22Rv1 (cell line): ENCODE measurements at regions not wholly inside any gene's neighbourhood (a gene's known extent, or its start where the extent isn't known, plus 50 kb on each side); places are given as distances from the start of the nearest gene placed in this dataset.

Experiments
- ZFX ChIP-seq: fragments of 450-650 bp; IDR thresholded peaks from 2 replicates; pipeline ENCODE4 v1.6.1; 2017; ENCODE audit warnings: antibody characterized with exemption, borderline replicate concordance
- TF ChIP-seq, protein P1 (sequence below): fragments of 450-650 bp; IDR thresholded peaks from 2 replicates; pipeline ENCODE4 v1.5.1; 2017; ENCODE audit warnings: mild to moderate bottlenecking

- TF ChIP-seq, protein P1, sequence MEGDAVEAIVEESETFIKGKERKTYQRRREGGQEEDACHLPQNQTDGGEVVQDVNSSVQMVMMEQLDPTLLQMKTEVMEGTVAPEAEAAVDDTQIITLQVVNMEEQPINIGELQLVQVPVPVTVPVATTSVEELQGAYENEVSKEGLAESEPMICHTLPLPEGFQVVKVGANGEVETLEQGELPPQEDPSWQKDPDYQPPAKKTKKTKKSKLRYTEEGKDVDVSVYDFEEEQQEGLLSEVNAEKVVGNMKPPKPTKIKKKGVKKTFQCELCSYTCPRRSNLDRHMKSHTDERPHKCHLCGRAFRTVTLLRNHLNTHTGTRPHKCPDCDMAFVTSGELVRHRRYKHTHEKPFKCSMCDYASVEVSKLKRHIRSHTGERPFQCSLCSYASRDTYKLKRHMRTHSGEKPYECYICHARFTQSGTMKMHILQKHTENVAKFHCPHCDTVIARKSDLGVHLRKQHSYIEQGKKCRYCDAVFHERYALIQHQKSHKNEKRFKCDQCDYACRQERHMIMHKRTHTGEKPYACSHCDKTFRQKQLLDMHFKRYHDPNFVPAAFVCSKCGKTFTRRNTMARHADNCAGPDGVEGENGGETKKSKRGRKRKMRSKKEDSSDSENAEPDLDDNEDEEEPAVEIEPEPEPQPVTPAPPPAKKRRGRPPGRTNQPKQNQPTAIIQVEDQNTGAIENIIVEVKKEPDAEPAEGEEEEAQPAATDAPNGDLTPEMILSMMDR: no peak
- TF ChIP-seq ZFX: no peak
These were observed 91.6 kb upstream of the NLRP2B start for GRCh38 chrX:57771689-57772088.
